ENCODE measurements at regions not wholly inside any gene's neighbourhood (a gene's known extent, or its start where the extent isn't known, plus 50 kb on each side); places are given as distances from the start of the nearest gene placed in this dataset.

- no peak for TF ChIP-seq CDX4 (CRISPR knock-in tag; IDR thresholded peaks at IDR 0.05; ENCODE audit: borderline replicate concordance)
- TF ChIP-seq ESRRA (CRISPR knock-in tag; IDR thresholded peaks at IDR 0.05; ENCODE audit: borderline replicate concordance), result no peak
Observed at GRCh38 chr5:175290379-175290778, 153.6 kb downstream of the DRD1 start (continued).

- Mint-ChIP-seq H3K27me3 (ENCODE audit: low read depth) (no peaks in the 10 kb centered on the region), H3K27ac (no peak overlapping the region), H3K4me1 (no peaks in the 10 kb centered on the region), H3K36me3 (no peaks in the 10 kb centered on the region), H3K4me3 (no peak overlapping the region), H3K9me3 (peaks cover 4% of the 10 kb centered on the region)
- no peak for ATAC-seq
- no peak for DNase-seq (ENCODE audit: low spot score)
- ChIA-PET CTCF (interaction anchor here (0.9 kb wide), 1 partner anchor 156 kb away, joined by 4 read pairs; the partner anchor contains the start of gene DRD1), POLR2A (no interaction called here)
- TF ChIP-seq MLX (CRISPR knock-in tag; IDR thresholded peaks at IDR 0.05) (no peak), ZNF317 (CRISPR knock-in tag; IDR thresholded peaks at IDR 0.05; ENCODE audit: borderline replicate concordance, low read depth) (no peak), FOXK1 (CRISPR knock-in tag; IDR thresholded peaks at IDR 0.05) (no peak), CREB1 (CRISPR knock-in tag; IDR thresholded peaks at IDR 0.05) (no peak), NR2C2 (CRISPR knock-in tag; IDR thresholded peaks at IDR 0.05) (no peak), ZSCAN18 (CRISPR knock-in tag; IDR thresholded peaks at IDR 0.05) (no peak), ZNF425 (CRISPR knock-in tag; conservative IDR thresholded peaks at IDR 0.05) (no peak), MXD4 (CRISPR knock-in tag; IDR thresholded peaks at IDR 0.05; ENCODE audit: borderline replicate concordance) (no peak), E2F5 (CRISPR knock-in tag; IDR thresholded peaks at IDR 0.05) (no peak), ZBTB43 (CRISPR knock-in tag; IDR thresholded peaks at IDR 0.05) (no peak), ZNF416 (CRISPR knock-in tag; IDR thresholded peaks at IDR 0.05) (no peak), CTCF (IDR thresholded peaks at IDR 0.05) (no peak)
Observed at GRCh38 chr5:175288048-175288621, 155.8 kb downstream of the DRD1 start.

- Mint-ChIP-seq H3K4me3 (no peak overlapping the region), H3K4me1 (no peaks in the 10 kb centered on the region), H3K36me3 (no peaks in the 10 kb centered on the region), H3K9me3 (peaks cover 4% of the 10 kb centered on the region), H3K27me3 (ENCODE audit: low read depth) (no peaks in the 10 kb centered on the region), H3K27ac (no peak overlapping the region)
- ChIA-PET CTCF (no interaction called here), POLR2A (no interaction called here)
- DNase-seq (ENCODE audit: low spot score), result no peak
- no peak for ATAC-seq
- no peak for TF ChIP-seq PRDM15 (CRISPR knock-in tag; IDR thresholded peaks at IDR 0.05)
- TF ChIP-seq ZSCAN18 (CRISPR knock-in tag; IDR thresholded peaks at IDR 0.05), result no peak
- TF ChIP-seq PRRX2 (CRISPR knock-in tag; IDR thresholded peaks at IDR 0.05), result no peak
- no peak for TF ChIP-seq CREM (CRISPR knock-in tag; IDR thresholded peaks at IDR 0.05)
- TF ChIP-seq MYBL2 (CRISPR knock-in tag; IDR thresholded peaks at IDR 0.05), result no peak
- TF ChIP-seq EMX1 (CRISPR knock-in tag; IDR thresholded peaks at IDR 0.05), result no peak
Observed at GRCh38 chr5:175286981-175287380, 157.0 kb downstream of the DRD1 start.

All from WTC11 (cell line).